ENCODE measurements at regions not wholly inside any gene's neighbourhood (a gene's known extent, or its start where the extent isn't known, plus 50 kb on each side); places are given as distances from the start of the nearest gene placed in this dataset.
A peak's percentile ranks its signal among the peaks of the same experiment; 100 is the strongest.

- DNase-seq (ENCODE audit: low read depth): no peak
Measured at GRCh38 chr5:2206293-2207108, 323.8 kb upstream of the IRX4 start.

GRCh38 chr5:2205596-2206226 is 323.0 kb upstream of the IRX4 start:
- DNase-seq (ENCODE audit: low read depth): no peak

- no peak for DNase-seq (ENCODE audit: low read depth)
Measured at GRCh38 chr5:2205185-2205585, 322.5 kb upstream of the IRX4 start.

GRCh38 chr5:2204366-2205184 is 321.9 kb upstream of the IRX4 start:
- no peak for DNase-seq (ENCODE audit: low read depth)

GRCh38 chr5:2203774-2204173 is 321.0 kb upstream of the IRX4 start:
- DNase-seq (ENCODE audit: low read depth): no peak

- no peak for DNase-seq (ENCODE audit: low read depth)
Measured at GRCh38 chr5:2201832-2202231, 319.1 kb upstream of the IRX4 start.

- no peak for DNase-seq (ENCODE audit: low read depth)
Measured at GRCh38 chr5:2201421-2201820, 318.7 kb upstream of the IRX4 start.

GRCh38 chr5:2201011-2201410 is 318.3 kb upstream of the IRX4 start:
- DNase-seq (ENCODE audit: low read depth): no peak

GRCh38 chr5:2200261-2200950 is 317.7 kb upstream of the IRX4 start:
- no peak for DNase-seq (ENCODE audit: low read depth)

GRCh38 chr5:2199697-2200096 is 317.0 kb upstream of the IRX4 start:
- DNase-seq (ENCODE audit: low read depth): no peak

GRCh38 chr5:2196989-2197619 is 314.4 kb upstream of the IRX4 start:
- no peak for DNase-seq (ENCODE audit: low read depth)

GRCh38 chr5:2196416-2196815 is 313.7 kb upstream of the IRX4 start:
- no peak for DNase-seq (ENCODE audit: low read depth)

- no peak for DNase-seq (ENCODE audit: low read depth)
Measured at GRCh38 chr5:2194949-2195348, 312.2 kb upstream of the IRX4 start.

GRCh38 chr5:2194236-2194555 is 311.5 kb upstream of the IRX4 start:
- no peak for DNase-seq (ENCODE audit: low read depth)

- DNase-seq (ENCODE audit: low read depth): no peak
Measured at GRCh38 chr5:2193542-2194235, 311.0 kb upstream of the IRX4 start.

GRCh38 chr5:2193142-2193541 is 310.4 kb upstream of the IRX4 start:
- no peak for DNase-seq (ENCODE audit: low read depth)

- no peak for DNase-seq (ENCODE audit: low read depth)
Measured at GRCh38 chr5:2192496-2192895, 309.8 kb upstream of the IRX4 start.

GRCh38 chr5:2191972-2192371 is 309.2 kb upstream of the IRX4 start:
- no peak for DNase-seq (ENCODE audit: low read depth)

GRCh38 chr5:2190549-2190948 is 307.8 kb upstream of the IRX4 start:
- peak; percentile 1 for DNase-seq (ENCODE audit: low read depth)

GRCh38 chr5:2188661-2189060 is 305.9 kb upstream of the IRX4 start:
- no peak for DNase-seq (ENCODE audit: low read depth)

- no peak for DNase-seq (ENCODE audit: low read depth)
Measured at GRCh38 chr5:2188137-2188536, 305.4 kb upstream of the IRX4 start.
